ENCODE measurements at regions not wholly inside any gene's neighbourhood (a gene's known extent, or its start where the extent isn't known, plus 50 kb on each side); places are given as distances from the start of the nearest gene placed in this dataset.
"Not testable (repeated sequence)": the region's sequence is repeated elsewhere in the genome, so short reads cannot be mapped to it uniquely, and the experiment has no call there.

DNA sequence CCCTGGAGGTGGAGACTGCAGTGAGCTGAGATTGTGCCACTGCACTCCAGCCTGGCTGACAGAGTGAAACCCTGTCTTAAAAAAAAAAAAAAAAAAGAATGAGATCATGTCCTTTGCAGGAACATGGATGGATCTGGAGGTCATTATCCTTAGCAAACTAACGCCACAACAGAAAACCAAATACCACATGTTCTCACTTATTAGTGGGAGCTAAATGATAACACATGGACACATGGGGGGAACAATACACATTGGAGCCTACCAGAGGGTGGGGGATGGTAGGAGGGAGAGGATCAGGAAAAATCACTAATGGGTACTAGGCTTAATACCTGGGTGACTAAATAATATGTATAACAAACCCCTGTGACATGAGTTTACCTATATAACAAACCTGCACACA, 108.0 kb upstream of the FHL2 start:
- DNase-seq (ENCODE audit: extremely low read depth, low read depth, low spot score) = not testable (repeated sequence)

DNA sequence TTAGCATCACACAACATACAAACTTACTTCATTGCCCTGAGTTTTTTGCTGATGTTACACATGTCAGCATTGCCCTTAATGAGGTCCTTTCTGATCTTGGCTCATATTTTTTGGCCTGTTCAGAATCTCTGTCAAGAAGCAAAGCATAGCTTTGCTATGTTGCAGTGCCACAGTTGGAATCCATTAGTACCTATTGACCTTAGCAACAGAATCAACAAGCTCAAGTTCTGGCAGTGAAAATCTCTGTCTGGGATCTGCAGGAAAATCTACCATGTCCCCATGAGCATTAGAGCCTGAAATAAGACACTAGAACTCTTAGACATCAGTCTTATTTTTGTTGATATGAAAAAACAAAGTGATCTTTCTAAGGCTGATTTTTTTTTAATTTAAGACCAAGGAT, 105.6 kb upstream of the FHL2 start:
- DNase-seq (ENCODE audit: extremely low read depth, low read depth, low spot score) = no peak

DNA sequence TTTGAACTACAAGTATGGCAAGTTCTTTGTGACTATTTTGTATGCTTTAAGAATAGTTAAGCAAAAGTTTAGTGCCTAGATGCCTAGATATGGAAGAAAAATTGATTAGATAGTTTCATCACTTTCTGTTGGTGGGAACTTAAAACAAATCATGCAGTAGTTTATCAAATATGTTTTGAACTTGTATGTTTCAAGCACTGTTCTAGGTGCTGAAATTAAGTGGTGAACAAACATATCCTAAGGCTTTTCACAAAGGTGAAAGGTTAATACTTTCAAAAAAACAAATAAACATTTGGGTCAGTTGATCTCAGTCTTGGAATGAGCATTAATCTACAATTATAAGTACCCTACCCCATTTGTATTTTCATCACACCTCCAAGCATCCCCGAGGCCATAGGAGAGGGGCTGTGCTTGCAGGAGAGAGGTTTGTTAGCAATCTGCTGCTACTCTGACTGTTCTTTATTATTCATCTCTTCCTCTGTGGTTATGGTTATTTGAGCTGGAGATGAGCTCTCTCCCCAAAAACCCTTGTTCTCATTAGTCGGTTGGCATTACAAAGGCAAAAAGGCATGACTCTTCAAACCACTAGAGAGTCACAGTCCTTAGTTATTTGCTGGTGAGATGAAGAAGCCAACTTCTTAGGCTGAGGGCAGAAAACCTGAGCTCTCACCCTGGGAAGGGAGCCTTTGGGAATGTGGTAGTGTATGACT, 103.9 kb upstream of the FHL2 start:
- no peak for DNase-seq (ENCODE audit: extremely low read depth, low read depth, low spot score)

DNA sequence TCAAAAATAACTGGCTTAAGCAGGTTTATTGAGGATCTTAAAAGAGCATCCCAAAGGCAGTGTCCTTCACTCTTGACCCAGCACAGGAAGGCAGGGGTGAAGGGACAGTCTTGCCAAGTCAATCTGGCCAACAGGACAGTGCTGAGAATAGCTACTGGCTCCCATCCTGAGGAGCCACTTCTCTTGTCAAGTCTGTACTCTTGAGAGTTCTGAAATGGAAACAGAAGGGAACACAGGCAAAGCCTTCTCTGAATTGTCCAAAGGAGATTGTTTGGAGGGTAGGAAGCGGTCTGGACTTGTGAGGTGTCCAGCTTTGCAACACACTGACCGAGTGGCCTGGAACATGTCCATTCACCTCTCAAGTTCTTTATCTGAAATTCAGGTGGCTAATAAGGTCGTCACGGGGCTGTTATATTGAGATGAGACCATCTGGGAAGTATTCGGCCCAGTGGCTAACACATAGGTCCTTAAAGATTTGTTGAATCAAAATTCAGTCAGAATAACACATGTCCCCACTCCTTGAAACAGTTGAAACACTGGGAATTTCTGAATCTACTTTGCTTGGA, 99.5 kb upstream of the FHL2 start:
- no peak for DNase-seq (ENCODE audit: extremely low read depth, low read depth, low spot score)

DNA sequence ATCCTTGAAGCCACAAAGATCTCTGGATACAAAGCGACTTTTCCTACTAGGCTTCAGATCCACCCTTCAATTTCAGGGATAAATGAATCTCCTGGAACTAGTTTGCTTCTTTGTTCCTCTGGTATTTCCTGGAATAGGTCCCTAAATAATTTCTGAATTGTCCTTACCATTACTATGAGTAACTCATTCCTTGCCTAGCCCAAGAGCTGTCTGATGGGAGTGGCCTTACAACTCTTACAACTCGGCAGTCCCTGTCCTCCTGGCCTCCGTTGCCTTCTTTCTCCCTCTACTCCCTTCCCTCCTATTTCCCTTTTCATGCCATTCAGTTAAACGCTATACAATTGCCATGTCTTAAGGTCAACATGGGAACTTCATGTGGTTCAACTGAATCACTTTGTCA, 98.2 kb upstream of the FHL2 start:
- DNase-seq (ENCODE audit: extremely low read depth, low read depth, low spot score) = no peak

DNA sequence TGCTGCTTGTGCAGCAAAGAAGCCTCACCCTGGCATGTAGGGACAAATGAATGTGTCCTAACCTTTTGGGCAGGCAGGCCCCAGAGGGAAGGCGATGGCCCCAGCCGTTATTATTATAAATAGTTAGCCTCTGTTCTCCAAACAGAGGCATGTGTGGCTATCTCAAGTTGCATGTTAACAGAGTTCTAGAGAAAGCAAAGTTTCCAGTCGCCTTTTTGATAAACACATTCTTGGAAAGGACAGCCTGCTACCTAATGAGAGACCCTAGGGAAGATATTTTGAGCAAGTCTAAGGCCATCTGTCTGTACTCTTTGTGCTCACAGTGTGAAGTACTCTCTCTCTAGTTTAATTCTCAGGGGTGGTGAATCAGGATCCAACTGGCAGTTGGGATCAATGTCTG, 97.4 kb upstream of the FHL2 start:
- DNase-seq (ENCODE audit: extremely low read depth, low read depth, low spot score) = no peak

DNA sequence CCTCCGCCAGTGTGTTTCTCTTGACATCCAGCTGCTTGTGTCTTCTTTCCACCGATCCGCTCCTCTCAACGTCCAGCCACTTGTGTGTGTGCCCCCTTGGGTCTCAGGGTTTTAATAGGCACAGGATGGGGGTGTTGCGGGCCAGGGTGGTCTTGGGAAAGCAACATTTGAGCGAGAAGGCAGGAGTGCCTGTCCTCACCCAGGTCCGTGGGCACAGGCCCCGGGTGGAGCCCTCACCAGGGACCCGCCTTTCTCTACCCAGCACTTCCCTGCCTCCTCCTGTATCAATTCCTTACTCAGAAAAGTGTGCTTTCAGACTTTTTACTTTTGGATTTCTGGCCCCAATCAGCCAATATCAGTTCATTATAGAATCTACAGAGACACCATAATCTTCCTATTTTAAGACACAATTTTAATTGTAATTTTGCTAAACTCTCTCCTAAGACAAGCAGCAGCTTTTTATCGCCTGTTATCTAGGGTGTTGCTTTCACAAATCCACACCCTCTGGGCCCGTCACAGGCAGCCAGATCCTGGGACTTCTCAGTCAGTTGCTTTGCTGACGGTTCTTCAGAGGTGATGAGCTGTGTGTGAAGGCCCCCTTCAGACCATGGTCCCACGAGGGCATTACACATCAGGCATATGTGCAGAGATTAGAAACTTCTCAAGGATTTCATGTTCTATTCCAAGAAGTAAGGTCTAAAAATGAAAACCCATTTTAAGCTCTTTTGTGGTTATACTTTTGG, 96.0 kb upstream of the FHL2 start:
- DNase-seq (ENCODE audit: extremely low read depth, low read depth, low spot score) = no peak

DNA sequence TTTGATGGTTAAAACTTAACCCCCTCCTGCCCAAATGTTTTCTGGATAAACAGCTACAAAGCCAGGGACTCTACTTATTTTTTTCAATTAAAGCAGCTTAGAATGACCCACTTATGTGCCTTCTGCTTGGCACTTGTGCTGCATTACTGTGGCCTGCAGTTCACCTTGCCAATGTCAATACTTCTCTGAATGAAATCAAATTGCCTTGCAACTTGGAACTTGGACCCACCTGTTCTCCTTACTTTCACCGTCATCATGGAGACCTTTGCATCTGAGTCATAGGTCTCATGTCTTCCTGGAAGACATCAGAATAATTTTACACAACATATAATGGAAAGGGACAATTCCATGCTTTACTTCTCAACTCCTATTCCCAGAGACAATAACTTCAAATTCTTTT, 92.1 kb upstream of the FHL2 start:
- DNase-seq (ENCODE audit: extremely low read depth, low read depth, low spot score) = no peak

DNA sequence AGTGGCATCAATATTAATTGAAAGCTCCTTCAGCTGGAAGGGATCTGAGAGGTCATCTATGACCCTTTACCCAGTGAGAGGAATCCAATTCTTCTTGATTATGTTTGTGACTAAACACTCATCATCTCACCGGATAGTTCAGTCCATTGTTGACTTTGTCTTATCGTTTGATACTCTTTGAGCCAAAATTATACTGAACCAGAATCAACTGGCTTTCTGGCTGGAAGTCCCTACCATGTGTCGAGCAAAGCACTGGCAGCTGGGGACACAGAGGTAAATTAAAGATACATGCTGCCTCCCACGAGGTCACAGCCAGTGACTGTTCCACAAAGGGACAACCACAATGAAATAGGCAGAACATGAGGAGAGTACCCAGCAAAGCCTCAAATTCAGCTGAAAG, 91.4 kb upstream of the FHL2 start:
- DNase-seq (ENCODE audit: extremely low read depth, low read depth, low spot score) = no peak

DNA sequence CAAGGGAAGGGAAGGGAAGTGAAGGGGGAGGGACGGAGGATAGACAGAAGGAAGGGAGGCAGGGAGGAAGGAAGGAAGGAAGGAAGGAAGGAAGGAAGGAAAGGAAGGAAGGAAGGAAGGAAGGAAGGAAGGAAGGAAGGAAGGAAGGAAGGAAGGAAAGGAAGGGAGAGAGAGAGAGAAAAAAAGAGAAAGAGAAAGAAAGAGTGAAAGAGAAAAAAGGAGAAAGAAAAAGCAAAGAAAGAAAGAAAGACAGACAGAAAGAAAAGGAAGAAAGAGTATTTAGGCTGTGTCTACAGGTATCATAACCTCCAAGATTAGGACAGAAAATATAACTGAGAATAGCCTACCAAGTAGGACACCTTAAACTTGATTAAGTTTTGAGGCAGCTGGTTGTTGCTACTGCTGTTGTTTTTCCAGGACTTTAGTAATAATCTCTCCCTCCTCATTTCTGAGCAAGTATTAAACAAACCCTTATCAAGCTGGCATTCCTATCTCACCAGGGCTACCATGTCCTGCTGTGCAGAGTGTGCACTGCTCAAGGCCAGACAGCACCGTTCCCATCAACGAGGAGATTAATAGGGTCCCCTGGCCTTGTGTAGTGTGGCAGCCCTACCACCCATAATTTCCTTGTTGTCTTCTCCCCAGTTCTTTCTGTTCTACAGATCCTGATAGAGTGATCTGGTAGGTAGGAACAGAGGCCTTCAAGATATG, 90.5 kb upstream of the FHL2 start:
- DNase-seq (ENCODE audit: extremely low read depth, low read depth, low spot score) = no peak

DNA sequence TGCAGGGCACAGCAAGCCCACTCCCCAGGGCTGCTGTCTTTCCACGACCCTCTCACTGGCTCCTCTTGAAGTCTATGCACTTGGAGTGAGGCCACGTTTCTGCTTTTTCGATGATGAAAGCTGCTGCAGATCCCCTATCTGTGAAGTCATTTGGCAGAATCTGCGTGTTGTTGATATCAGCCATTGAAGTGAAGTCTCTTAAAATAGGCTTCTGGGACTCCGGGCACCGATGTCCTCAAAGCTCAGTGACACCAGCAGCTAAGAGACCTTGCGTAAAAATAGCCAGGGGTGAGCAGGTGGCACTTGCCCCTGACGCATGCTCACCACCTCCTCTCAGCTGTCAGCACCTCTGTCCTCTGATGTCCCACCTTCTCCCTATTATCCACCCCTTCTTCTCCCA, 89.4 kb upstream of the FHL2 start:
- DNase-seq (ENCODE audit: extremely low read depth, low read depth, low spot score) = no peak

DNA sequence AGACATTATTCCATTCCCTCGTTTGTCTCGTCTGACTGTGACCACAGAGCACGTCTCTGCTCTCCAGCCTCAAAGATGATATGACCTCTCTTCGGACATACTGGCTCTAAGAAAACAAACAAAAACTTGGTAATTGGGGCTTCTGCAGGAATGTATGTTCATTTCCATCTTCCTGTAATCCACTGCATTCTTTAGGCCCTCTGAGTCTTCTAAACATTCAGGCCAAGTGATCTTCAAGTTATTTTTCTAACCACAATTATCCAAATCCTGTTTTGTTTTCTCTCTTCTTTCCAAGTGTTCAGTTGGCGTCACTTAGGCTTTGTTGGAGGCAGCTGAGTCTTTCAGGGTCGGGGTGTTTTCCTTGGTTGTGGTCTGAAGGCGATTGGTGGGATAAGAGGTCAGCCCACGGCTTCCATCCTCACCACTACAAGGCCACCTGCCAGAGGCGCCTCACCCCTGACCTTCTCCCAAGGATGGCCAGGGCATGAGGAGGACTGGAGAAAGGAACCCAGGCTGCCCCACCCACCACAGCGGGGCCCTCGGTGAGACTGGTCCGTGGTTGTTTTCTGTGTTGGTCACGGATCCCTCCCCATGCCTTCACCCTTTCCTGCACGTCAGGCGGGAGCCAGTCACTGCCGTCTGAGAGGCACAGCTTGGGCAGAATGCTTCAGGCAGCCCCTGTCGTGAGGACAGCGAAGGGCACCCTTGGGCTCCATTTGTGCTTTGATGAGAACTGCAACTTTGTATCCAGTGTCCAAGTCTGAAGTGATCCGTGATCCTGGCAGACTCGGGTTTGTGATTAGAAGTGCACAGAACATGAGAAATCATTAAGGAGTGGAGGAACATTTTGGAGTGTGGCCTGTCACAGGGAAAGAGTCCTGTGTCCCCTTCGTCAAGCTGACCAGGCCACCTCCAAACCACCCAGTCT, 88.6 kb upstream of the FHL2 start:
- DNase-seq (ENCODE audit: extremely low read depth, low read depth, low spot score) = no peak

DNA sequence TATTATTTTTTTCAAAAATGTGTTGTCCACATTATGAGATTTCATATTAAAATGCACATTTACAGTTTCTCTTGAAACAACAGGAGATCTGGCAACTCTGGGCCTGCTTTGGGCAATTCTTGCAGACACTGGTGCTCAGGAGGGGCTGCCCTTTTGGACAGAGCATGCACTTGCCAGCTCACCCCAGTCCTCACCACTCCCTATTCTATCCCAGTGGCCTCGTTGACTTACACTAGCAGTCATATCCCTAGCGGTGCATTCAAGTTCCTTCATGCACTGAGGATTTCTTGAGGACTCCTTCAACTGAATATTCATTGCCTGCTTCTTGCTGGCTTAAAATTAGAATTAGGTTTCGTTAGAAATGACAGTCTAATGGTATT, 87.9 kb upstream of the FHL2 start:
- DNase-seq (ENCODE audit: extremely low read depth, low read depth, low spot score) = no peak

DNA sequence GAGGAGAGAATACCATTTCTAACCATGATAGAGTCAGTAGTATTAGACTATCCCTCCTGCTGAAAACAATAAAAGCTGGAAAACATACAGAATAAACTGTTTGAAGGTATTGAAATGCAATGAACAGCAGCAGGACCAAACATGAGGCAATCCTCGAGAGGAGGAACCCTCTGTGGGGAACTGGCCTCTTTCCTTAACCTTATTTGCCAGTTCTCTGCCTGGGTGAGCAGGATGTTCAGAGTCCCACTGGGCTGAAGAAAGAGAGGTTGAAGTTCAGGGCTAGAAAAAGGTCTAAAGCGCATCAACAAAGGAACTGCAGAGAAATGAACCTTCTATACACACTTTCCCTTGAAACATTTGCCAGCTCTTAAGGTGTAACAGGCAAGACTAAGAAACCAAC, 79.8 kb upstream of the FHL2 start:
- no peak for DNase-seq (ENCODE audit: extremely low read depth, low read depth, low spot score)

DNA sequence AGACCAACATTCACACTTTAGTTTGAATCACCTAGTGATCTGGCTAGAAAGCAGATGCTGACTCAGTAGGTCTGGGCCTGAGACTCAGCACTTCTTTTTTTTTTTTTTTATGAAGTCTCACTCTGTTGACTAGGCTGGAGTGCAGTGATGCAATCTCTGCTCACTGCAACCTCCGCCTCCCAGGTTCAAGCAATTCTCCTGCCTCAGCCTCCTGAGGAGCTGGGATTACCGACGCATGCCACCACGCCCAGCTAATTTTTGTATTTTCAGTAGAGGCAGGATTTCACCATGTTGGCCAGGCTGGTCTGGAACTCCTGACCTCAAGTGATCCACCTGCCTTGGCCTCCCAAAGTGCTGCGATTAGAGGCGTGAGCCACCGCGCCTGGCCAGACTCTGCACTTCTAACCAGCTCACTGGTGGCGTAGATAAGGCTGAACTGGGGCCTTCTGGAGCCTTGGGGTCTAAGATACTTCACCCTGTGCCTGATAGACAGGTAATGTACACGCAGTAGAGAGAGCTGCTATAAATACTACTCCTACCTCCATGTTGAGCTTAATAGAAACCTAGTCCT, 78.3 kb upstream of the FHL2 start:
- DNase-seq (ENCODE audit: extremely low read depth, low read depth, low spot score) = not testable (repeated sequence)

DNA sequence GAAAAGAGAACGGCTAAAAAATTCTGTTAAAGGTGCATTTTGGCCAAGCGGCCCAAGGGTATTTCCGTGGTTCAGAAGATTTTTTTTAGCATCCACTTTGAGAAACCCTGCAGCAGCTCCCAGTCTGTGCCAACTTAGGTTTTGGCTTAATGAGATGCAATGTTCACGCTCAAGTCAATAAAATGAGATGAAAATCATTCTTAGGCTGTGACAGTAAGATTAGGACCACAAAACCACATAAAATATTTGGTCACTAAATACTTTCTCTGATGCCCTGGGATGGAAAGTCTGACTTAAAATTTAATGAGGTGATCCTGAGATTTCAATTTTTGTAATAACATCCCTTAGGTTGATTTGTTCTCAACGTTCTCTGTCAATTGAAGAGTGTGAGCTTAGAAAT, 74.2 kb upstream of the FHL2 start:
- no peak for DNase-seq (ENCODE audit: extremely low read depth, low read depth, low spot score)

DNA sequence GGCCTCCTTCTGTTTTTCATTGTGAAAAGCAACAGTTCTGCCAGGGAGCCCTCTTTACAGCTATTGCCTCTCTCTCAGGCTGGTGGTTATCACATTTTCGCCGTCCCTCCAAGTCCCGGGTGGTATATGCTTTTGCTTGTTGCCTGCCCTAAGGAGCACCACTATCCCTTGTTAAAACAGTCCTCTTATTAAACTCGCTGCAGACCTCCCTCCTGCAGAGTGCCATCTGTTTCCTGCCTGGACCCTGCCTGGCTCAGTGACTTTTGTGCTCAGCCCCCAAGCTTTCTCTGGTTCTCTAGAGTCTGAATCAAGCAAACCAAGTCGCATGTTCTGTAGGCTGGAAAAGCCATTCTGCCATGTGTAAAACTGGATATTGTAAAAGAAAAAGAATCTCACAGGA, 72.1 kb upstream of the FHL2 start:
- no peak for DNase-seq (ENCODE audit: extremely low read depth, low read depth, low spot score)

DNA sequence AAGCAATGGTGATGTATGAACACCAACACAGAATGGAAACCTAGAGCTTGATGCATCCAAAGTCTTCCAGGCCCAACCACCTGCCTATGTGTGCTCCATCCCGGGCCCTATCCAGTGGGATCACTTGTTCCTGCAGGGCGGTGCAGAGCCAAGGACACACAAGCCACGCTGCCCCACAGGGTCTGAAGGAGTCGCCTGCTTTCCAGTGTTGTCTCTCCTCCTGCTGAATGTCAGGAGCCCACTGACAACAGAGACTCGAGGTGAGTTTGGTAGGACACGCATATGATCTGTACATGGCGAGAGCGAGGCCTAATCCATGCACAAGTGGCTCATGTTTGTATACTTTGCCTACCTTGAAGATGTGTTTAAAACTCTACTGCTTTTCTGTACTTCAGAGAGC, 70.9 kb upstream of the FHL2 start:
- no peak for DNase-seq (ENCODE audit: extremely low read depth, low read depth, low spot score)

DNA sequence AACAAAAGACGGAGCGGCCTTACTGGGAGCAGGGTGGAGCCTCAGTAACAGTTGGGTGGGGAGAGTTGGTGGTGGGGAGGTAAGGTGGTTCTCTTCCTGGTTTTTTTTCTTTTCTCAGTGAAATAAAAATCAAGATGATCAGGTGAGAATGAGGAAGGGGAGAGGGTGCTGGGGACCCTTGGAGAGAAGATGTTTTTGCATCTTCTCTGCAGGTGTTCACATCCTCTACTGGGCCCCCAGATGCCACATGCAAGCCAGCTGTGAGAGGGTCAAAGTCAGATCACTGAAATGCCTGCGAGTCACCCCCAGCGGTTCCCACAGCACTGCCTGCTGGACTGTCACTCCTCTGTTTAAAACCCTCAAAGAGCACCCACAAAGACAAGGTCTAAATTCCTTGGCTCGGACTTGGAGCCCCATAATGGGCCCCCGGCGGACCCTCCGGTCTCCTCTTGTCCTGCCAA, 69.8 kb upstream of the FHL2 start:
- no peak for DNase-seq (ENCODE audit: extremely low read depth, low read depth, low spot score)

DNA sequence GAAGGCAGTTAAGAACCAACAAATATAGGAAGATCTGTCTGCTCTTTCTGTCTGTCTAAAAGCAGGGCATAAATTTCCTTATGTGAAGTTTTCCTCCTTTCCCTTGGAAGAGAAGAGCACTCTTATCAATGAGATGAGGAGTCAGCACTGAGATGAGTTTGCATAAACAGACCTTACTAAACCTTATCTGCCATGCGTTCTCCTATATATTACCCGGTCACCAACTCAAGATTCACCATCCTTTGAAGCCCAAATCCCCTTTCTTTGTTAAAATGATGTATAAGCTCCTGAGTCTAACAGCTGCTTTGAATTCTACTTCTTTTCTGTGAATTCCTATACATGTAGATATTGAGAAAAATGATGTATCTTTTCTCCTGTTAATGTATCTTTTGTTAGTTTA, 65.5 kb upstream of the FHL2 start:
- no peak for DNase-seq (ENCODE audit: extremely low read depth, low read depth, low spot score)
